ENCODE measurements at regions not wholly inside any gene's neighbourhood (a gene's known extent, or its start where the extent isn't known, plus 50 kb on each side); places are given as distances from the start of the nearest gene placed in this dataset.

DNA sequence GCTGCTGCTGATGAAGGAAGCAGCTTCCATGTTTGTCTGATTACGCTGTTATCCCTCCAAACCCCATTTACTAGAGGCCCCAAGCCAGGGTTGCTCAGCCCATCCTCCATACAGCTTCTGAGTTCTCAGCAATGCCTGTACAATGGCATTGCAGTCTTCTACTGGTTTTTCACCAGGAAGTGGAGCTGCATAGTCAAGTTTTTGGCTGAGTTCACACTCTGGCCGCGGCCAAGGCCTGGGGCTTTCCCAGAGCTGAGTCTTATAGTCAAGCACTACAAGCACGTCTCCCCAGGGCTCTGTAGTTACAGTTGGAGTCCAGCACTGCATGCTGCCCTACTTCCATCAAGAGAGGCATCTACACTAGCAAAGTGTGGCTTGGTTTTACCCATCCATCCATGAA is 182.5 kb downstream of the POU4F1 start:
- DNase-seq, result no peak

DNA sequence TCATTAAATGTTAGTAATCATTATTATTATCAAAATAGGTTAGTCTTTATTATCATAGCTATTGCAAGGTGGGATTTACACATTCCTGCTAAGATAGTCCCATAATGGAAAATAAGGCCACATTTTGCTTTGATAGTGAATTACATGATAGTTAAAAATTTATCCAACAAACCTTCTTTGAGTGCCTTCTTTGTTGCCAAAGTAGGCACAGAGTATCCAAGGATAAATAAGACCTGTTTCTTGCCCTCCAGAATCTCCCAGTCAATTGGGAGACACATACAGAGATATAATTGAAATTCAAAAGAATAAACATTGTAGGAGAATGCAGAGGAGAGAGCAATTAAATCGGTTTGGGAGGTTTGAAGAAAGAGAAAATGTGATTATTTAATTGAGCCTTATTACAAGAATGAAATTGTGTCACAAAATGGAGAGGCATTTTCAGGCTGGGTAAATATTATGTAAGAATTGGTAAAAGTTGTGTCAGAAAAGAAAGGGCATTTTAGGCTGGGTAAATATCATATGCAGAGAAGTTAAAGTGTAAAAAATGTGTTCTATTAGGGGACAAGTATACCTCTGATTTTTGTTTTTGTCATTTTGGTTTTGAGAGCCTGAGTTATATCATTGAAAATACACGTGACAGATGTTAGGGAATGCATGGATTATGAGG is 189.3 kb downstream of the POU4F1 start:
- DNase-seq, result no peak

DNA sequence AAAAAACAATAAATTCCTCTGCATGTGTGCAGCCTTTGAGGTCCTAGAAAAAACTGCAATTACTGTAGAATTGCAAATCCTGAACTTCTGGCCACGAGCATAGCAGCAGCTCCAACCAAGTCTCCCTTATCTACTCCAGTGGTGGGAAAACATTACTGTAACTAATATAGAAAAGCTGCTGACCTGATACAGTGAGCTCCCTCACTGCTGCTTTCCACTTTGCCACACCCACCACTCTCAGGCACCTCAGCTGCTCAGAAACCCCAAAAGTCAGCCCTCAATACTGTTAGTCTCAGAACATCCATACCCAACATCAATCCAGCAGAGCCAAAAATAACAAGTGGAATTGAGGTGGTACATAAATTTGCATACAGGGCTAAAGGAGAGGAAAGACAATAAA is 192.5 kb downstream of the POU4F1 start:
- DNase-seq, result no peak

DNA sequence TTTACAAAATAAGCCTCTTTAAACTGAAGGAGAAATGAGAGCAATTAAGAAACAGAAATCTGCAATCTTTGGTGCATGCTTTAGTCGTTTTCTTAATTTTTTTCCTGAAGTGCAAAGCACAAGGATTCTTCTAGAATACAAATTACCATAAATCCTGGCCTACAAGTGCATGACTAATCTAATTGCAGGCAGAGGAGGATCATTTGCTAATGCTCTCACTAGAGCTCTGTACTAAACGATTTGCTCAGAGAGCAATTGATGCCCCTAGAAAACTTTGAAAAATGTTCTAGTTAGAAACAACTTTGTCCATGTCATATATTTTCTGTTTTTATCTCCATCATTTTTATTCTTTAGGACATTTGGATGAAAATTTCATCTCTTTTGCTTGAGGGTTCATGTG is 193.2 kb downstream of the POU4F1 start:
- DNase-seq, result no peak

DNA sequence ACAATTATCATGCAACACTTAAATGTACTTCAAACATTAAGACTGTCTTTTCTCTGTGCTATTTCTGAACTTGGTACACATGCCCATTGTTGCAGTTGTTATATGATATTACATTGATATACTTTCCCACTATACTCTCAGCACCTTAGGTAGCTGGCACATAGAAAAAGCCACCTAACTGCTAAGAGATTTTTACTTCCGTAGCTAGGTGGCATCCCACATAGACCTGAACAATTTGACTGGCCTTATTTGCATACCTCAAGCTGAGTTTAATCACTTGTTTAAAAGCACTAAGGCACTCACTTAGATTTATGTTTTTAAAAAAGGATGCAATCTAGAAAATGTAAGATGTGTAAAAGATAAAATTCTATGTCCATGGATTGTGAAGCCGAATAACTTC is 194.2 kb downstream of the POU4F1 start:
- no peak for DNase-seq

DNA sequence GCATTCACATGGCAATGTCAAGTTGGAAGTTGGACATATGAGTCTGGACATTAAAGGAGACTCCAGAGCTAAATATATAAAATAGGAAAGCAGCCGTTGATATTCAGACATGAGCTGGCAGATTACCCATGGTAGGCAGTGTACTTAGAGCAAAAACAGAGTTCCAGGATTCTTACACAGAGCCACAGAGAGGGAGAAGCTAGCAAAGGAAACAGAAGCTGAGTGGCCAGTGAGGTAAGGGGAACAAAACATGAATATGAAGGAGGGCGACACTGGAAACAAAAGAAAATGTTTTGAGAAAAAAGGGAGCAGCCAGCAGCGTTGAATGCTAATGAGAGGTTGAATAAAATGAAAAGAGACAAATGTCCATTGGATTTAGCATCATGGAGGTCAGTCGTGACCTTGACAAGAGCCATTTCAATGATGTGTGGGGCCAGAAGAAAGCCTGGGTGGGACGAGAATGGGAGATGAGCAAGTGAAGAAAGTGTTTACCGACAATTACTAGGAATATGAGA is 198.4 kb downstream of the POU4F1 start:
- no peak for DNase-seq

DNA sequence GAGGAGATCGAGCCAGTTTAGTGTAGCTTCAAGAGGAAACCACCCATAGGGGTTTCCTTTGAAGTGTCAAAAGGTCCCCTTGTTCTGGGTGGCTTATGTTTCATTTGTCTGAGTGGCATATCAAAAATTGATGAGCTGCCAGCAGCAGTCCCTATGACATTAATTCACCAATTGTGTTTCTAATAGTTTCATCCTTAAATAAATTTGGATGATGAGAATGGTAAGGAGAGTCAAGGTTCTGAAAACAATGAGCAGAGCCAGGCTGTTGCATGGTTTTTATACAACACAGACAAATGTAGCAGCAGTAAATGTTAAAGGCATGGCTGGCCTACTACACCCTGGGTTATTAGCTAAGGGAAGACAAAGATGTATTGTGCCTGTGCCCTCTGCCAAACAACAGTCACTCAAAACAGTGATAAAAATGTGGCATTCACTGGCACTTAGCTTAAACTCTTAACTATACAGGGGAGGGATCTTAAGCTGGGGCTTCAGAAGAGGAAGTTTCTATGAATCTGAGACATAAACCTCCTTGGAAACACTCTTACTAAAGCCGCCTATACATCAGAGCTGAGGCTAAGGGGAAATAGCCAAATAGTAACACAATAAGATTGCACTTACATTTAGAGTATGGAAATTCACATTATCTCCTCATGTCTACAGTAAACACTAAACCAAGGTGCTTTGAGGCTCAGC is 200.5 kb downstream of the POU4F1 start:
- DNase-seq, result no peak

DNA sequence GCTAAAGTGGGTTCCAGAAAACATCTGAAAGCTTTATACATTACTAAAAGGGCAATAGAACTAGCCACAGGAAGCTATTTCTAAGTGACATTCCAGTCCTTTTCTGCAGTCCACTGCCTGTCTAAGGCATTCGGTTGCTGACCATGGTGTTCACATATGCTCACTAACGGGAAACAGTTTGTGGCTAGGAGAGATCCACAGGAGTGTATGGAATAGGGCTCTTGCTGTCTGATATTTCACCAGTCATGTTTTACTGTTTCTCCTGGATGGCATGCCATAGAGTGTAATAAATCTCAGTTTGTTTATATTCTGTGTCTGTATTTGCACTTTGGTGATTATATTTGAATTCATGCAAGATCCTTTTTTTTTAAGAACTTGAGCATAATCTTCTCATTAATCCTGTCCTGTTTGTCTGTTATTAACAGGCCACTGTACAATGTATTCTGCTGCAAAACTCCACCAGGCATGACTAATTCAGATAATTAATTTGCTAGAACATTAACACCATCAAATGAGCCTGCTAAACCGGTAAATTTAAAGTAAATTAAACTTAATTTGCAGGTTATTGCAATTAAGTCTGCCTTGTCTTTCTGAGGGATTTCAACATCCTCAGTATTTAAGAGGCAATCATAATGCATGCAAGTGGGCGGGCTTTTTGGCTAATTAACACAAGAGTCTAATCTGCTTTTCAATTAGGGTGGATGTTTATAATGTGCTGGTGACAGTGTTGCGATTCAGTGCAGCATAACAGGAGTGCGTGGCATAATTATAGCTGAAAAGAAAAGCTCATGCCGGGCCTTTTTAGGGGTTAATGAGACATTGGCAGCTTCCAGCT is 201.3 kb downstream of the POU4F1 start:
- no peak for DNase-seq

DNA sequence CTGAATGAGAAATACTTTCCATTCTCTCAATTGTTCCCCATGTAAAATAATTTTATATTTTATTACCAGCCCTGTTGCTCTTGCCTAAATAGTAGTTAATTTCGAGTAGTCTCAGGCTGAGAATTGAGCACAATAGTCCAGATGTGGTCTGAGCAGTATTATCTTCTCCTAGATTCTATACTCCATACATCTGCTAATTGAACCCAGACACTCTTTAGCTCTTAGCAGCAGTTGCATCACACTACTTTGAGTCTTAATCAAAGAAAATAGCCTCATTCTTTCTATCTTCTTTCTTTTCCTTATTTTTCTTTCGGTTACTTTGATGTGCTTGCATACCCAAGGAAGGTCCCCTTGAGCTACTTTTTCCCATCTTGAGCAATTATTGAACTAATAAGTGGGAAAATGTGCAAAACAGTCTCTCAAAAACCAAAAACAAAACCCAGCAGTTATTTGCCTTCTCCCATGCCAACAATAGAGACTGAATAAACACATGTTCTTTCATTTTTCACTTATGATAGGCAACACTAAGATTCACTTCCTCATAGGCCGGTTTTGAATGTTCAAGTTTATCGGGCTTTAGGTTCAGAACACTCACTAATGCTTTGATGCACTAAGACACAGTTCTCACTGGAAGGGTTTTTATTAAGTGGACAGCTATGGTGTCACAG is 204.5 kb downstream of the POU4F1 start:
- DNase-seq, result no peak

DNA sequence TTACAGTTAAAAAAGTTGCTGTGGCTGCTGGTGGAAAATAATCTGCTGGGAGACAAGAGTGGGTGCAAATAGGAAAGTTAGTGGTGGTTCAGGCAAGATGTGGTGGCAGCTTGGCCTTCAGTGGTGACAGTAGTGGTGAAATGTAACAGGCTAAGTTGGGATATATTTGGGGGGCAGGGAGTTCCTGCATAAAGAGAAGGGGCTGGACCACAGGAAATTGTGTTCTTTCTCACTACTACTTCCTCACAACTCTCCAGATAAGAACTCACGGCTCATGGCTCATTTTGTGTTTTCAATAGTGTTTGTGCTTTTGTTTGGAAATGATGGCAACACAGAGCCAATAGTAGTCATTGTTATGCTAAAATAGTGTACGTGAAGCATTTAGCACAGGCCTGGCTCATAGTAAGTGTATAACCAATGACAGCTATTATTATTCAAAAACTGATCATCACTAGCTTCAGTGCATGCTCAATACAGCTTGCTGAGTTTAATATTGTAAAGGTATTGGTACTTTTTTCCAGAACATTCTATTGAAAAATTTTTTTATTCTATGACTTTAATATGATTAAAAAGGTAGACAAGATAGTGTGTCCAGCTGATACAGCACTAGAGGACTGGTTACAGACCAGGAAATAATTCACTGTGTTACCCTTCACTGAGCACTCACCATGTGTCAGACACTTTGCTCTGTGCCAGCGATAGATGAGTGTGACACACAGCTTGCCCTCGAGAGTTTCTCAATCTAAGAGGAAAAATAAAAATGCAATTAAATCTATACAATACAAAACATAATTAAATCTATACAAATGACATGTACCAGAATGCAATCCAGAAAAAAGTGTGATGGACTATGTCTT is 209.8 kb downstream of the POU4F1 start:
- no peak for DNase-seq

DNA sequence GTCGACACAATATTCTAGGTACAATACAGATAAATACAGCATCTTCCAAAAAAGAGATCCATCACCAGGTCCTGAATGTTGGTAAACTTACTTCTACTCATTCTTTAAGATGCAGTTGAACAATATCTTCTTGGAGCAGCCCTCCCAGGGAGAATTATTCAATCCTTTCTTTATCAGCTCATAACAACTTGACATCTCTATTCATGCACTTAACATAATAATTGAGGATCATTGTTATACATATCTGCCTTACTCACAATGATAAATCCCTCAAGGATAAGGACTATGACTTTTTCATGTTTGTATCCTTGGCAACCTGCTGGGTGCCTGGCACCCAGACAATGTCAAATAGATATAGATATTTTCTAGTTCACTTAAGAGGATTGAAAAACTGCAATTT is 219.5 kb downstream of the POU4F1 start:
- no peak for DNase-seq

DNA sequence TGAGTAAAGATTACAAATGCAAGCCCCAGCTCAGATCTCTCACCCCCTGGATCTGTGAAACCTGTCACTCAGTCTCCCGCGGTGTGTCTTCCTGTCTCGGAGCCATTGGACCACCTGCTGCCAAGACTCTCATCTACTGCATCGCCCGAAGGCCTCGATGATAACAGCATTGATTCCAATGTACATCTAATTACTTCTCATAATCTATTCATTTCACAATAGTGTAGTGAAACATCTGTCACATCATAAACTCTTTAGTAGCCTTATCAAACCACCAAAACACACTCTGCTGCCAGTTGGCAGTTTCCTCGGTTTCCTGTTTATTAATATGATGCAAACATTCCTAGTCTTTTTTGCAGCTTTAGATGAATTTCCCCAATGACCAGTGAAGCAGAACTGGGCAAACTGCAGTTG is 220.3 kb downstream of the POU4F1 start:
- no peak for DNase-seq

DNA sequence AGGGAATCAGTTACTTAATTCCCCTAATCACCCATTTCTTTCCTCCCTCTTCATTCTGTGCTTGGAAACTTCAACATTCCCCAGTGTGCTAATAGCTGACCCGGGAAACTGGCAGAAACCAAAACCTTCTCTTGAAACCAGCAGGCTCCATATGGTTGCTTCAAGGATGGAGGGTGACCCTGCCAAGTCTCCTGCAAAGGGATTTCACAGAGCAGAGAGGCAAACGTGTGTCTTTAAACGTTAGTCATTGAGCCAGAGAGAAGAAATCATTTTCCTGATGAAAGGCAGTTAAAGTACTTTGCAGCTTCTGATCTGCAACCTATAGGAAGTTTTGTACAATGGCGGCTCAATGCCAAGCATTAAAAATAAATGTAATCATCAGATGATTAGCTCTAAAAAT is 220.9 kb downstream of the POU4F1 start:
- DNase-seq, result no peak

DNA sequence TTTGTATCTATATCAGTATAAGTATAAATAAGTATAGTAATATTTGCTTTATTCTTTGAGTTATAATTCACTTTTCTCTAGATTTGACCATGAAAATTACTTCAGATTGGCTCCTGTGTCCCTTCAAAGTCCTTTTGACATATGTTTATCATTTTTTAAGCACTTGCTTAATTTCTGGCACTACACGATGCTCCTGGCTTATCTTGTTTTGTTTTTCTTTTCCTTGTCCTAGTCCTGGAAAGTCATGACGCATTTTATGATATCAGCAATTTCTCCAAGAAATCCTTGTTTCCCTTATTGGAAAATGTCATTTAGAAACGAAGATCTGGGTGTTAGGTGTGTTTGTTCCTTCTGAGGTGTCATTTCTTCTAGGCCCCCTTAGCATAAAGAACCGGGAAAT is 226.5 kb downstream of the POU4F1 start:
- DNase-seq, result no peak

DNA sequence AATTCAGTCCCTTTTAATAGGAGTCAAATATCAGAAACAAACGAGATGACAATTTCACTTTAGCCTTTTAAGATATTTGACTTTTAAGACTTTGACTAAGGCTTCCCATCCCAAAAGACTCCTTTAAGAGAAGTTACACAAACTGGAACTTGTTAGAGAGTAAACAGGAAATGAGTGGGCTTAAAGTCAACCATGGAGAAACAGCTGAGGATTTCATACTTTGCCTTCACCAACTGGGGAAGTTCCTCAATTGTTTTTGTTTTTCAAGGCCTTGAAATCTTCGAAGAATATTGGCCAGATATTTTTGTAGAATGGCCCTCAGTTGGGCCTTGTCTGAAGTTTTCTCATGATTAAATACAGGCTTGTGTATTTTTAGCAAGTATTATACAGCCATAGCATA is 227.3 kb downstream of the POU4F1 start:
- no peak for DNase-seq

DNA sequence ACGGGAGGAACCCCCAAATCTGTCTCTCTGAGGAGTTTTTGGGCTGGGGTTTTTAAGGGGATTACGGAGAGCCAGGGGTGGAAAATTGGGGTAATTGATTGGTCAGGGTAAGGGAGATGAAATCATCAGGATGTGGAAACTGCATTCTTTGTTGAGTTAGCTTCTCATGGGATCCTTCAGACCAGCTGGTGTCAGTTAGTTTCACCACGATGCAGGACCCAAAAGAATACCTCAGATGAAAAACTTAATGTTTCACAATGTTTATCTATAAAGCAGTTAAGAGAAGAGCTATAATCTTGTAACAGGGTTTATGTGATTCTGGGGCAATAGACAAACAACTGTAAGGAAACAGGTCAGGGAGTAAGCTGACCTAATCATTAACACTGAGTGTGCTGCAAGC is 230.8 kb downstream of the POU4F1 start:
- no peak for DNase-seq

DNA sequence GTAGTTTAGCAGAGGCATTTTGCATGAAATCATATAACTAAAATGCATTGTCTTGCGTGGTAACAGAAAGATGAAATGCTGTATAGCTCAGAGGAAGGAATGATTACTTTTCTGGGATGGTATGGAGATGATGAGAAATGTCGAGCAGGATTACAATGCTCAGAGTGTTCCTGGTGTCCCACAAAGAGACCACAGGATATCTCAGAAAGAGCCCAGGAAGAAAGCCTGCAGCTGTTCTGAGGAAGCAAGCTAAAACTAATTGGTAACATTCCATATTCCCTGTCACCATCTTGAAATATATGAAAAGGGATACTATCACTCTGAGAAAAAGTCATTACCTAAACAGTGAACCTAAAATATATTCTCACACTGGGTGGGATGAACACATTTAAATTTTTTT is 233.1 kb downstream of the POU4F1 start:
- DNase-seq, result no peak

DNA sequence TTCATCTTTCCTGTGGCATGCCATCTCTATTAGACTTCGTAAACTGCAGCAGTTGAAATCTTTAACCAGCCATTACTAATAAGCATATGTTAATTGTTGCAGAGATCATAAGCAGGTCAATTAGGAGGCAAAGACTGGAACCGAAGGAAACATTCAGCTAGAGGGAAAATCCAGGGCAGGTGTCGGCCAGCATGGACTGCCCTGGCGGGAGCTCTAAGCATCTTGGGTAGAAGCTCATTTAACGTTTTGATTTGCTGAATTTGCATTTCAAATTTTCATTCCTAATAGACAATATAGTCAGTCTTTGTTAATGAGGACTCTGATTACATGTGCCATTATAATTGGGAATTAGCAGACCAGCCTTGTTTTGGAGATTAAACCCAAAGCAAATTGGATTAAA is 238.6 kb downstream of the POU4F1 start:
- no peak for DNase-seq

DNA sequence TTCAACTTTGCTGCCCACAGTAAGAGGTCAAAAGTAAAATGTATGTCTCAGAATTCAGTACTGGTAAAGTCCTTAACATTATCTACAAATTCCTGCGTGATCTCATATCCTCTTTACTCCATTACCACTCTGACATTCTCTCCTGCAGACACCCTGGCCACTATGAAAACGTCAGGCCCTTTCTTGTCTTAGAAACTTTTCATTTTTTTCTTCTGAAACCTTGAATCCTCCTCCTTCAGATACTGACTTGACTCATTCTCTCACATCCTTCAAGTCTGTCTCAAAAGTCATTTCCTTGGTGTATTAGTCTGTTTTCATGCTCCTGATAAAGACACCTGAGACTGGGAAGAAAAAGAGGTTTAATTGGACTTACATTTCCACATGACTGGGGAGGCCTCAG is 262.3 kb downstream of the POU4F1 start:
- no peak for DNase-seq

DNA sequence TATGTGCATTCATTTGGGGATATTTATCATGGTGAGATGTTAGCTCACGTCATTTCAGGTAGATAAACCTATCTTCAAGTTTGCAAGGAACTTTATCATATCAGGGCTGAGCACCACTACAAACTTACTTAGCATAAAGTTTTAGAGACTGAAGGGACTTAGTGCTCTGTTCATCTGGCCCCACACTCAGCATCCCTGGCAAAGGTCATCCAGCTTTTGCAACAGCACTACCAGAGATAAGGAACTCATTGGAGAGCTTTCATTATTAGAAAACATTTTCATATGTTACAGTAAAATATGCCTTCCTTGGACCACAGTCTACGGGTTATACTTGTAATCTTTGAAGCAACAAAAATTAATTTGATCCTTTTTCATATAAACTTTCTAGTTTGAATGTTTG is 263.4 kb downstream of the POU4F1 start:
- DNase-seq, result no peak

DNA sequence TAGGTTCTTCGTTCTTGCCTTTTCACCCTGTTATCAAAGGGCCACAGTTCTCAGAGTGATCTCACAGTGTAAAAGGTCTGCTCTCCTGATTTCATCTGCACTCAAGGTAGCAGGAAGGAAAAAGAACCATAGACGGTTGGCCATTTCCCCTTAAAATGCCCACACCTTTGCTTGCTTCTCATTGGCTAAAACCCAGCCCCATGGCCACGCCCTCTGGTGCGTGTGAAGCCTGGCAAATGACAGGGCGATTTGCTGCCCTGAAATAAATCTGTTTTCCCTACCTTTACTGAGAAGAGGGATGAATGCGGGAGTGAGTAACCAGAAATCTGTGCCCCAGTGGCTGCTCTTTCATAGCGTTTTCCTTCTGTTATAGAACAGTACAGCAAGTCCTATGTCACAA is 269.3 kb downstream of the POU4F1 start:
- DNase-seq, result no peak

DNA sequence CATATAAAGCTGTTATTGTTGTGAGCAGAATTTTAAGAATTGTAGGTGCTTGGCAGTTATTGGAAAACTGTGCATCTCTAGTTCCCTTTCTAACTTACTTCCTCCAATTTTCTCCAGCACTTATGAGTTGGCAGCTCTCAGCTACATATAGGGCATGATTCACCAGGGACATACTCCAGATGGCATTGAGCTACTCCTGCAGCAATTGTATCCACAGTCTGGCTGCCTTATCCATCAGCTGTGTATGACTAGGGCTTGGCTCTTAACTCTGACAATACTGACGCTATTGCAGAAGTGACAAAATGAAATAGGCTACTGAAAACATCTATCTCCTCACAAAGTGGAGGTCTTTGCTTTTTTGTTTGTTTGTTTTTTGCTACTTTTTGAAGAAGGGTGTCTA is 276.7 kb downstream of the POU4F1 start:
- DNase-seq, result no peak
